ENCODE measurements at regions not wholly inside any gene's neighbourhood (a gene's known extent, or its start where the extent isn't known, plus 50 kb on each side); places are given as distances from the start of the nearest gene placed in this dataset.

GRCh38 chr6:137353842-137354397 lies 134.7 kb upstream of the IFNGR1 start:
- DNase-seq (ENCODE audit: low read depth) = no peak

DNA sequence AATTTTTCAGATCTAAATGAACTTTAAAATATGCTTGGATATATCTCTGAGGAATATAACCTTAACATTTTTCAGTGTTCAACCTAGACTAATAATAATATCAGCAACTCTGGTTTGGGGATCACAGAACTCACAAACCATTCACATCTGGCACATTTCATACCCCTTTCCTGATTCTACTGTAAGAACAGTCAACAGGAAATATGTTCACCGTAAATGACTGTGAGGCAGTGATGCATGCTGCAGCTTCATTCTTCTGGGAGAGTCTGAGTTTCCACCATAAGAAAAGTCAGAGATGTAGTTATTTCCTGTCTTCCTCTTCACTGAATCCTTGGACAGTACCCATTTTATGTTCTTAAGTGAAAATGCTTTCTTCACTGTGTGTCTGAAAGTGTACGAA lies 134.2 kb upstream of the IFNGR1 start:
- peak; percentile 17 for DNase-seq (ENCODE audit: low read depth)

- DNase-seq (ENCODE audit: low read depth) = no peak
These were observed 133.7 kb upstream of the IFNGR1 start for GRCh38 chr6:137352859-137353258.

DNA sequence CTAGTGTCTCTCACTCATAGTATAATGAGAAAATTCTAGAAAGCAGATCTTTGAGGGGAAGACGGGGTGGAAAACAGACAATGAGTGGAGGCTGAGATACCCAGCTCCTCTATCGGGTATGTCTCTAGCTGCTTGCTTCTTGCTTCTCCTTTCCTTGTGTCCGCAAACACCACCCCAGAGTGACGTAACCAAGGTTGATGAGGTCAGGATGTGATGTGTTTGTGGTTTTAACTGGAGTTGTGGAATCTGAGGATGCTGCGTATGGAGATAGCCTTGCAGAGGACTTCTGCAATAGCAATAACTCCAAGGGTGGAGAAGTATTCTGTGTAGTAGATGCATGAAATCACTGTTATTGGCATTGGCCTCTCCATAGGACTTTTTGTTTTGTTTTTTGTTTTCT lies 132.7 kb upstream of the IFNGR1 start:
- peak; percentile 48 for DNase-seq (ENCODE audit: low read depth)

DNA sequence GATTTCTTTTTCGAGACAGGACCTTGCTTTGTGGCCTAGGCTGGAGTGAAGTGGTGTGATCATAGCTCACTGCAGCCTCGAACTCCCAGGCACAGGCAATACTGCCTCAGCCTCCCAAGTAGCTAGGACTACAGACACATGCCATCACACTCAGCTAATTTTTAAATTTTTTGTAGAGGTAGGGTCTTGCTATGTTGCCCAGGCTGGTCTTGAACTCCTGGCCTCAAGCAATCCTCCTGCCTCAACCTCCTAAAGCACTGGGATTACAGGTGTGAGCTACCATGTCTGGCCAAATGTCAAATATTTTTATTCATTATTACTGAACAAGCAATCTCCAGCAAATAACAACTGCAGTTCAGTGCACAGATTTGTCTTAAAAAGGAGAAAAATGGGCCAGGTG lies 131.7 kb upstream of the IFNGR1 start:
- no peak for DNase-seq (ENCODE audit: low read depth)

DNA sequence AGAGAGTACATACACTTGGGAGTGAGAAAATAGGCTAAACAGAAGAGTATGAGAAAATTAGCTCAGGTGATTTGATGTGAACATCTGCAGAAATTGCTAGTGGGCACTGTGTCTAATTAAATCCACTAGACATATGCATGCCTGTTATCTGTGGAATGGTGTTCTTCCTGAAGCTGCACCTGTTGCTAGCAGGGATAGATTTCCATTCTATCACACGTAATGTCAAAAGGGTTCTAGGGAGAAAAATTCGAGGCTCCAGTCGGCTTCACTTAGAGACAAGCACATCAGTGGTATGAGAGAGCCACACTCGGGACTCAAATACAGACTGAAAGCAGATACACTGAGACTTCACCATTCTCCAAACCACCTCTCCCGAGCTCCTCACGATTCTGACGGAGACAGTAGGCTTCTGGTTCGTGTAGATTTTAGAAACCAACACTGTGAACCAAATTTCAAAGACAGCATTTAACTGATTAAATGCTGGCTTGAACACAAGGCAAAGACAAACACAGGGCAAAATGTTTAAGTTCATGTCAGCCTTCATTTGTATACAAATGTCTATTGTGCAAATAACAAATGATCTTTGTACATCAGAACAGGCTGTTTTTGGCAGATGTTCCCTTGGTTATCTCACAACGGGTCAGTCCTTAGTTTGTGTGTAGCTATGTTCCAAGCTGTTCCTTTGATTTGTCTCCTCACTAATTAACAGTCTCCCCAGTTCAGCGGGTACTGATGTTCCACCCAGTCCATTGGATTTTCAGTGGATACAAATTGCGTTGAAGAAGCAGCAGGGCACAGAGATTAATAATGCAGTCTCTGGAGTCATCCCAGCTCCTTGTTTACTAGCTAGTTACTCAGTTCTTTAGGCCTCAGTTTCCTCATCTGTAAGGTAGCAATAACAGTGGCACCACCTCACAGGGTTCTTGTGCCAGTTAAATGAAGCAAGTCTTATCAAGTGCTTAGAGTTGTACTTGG lies 131.0 kb upstream of the IFNGR1 start:
- no peak for DNase-seq (ENCODE audit: low read depth)

GRCh38 chr6:137348777-137349176 lies 129.6 kb upstream of the IFNGR1 start:
- DNase-seq (ENCODE audit: low read depth) = no peak

DNA sequence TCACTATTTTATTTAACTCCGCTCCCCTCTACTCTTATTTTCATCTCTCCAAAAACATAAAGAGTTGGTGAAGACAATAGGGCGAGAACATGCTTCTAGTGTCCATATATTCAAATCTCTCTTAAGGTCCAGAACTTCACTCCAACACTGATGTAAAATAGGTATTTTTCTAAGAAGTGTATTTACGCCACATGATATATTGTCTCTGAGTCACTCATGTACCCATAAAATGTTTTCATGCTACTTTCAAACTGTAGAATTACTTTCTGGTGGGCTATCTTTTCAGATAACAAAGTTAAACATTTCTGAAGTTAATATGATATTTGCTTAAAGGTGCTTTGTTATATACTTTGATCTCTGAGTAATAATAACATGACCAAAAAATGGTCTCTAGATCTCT lies 124.1 kb upstream of the IFNGR1 start:
- no peak for DNase-seq (ENCODE audit: low read depth)

- DNase-seq (ENCODE audit: low read depth) = no peak
These were observed 123.5 kb upstream of the IFNGR1 start for GRCh38 chr6:137342607-137343190.

- no peak for DNase-seq (ENCODE audit: low read depth)
These were observed 122.6 kb upstream of the IFNGR1 start for GRCh38 chr6:137341681-137342195.

GRCh38 chr6:137339929-137340559 lies 120.9 kb upstream of the IFNGR1 start:
- DNase-seq (ENCODE audit: low read depth) = no peak

DNA sequence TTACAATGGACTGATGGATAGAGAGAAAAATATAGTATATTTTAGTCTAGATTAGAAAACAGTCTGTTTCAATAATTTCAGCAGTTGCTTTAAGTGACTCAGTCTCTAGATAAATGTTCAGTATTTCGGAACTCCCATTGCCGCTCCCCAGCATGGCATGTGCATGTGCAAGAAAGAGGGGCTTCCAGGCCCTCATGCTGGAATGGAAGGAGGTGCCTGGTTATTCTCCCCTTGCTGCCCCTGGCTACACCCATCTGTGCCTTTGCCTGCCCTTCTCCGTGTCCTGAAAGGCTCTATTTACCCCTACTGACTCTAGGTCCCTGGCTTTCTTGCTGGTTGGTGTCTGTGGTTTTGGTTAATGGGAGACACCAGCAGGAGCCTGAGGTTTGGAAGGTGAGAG lies 115.7 kb upstream of the IFNGR1 start:
- no peak for DNase-seq (ENCODE audit: low read depth)

DNA sequence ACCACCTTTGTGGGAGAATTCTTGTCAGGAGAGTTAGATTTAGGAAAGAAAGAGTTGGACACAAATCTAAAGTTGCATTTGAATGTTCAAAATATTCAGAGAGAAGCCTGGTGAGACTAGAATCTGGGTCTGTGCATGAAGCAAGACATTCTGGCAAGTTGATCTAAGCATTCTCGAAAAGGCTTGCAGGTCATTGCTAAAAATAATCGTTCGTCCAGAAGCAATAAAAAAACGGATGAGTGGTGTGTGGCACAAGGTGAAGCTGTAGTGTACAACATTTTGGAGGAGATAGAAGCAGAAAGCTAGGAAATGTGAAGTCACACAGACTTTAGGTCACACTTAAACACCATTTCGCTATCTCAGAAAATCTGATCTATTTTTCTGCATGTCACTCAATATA lies 114.9 kb upstream of the IFNGR1 start:
- DNase-seq (ENCODE audit: low read depth) = no peak

GRCh38 chr6:137332637-137333280 lies 113.6 kb upstream of the IFNGR1 start:
- DNase-seq (ENCODE audit: low read depth) = no peak

DNA sequence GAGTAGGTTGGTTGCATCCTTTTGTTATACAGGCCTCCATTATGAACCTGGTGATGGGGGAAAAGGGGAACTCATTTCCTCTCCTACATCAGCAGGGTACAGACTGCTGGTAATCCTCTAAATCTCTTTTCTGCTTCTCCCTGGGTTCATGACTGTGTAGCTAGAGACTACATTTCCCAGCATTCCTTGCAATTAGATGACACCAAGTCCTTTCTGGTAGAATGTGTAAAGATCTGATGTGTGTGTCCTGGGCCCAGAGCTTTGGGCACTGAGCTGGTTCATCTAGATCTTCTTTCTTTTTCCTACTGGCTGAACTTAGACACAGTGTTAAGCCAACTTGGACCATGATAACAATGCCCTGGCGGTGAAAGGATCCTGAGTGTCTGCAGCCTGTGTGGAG lies 104.7 kb upstream of the IFNGR1 start:
- no peak for DNase-seq (ENCODE audit: low read depth)

DNA sequence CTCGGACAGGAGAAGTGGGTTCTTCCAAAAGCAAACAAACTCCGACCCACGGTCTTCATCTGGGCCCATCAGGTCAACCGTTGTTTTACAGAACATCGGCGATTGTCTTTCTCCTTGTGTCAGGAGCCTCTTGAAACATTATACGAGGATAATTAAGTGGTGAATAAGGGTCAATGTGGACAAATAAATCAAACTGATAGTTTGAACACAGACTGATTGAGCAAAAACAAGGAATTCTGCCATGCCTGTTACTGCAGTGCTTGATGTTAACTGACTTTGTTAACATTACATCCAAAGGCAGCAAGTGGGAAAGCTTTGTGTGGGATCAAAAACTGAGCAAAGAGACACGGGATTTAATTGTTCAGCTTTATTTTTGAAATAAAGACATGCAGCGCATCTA lies 101.1 kb upstream of the IFNGR1 start:
- DNase-seq (ENCODE audit: low read depth) = no peak

GRCh38 chr6:137316626-137317025 lies 97.4 kb upstream of the IFNGR1 start:
- DNase-seq (ENCODE audit: low read depth) = no peak

DNA sequence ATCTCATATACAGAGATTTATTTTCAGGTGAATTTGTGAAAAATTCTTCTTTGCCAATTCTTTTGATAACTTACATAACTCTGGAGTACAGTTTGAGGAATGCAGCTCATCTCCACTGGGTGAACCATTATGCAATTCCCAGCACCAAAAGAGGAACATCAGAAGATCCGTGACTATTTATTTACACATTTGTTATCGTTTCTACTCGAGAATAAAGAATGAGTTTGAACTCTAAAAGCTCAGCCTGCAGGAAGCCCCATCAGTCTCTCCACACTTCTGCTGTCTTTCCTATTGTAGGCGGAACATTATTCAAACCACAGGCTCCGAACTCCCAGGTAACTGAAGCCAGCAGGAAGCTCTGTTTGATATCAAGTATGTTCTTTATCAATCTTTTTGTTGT lies 95.9 kb upstream of the IFNGR1 start:
- no peak for DNase-seq (ENCODE audit: low read depth)

- DNase-seq (ENCODE audit: low read depth) = peak; percentile 72
These were observed 95.0 kb upstream of the IFNGR1 start for GRCh38 chr6:137313928-137314855.

GRCh38 chr6:137313211-137313610 lies 94.0 kb upstream of the IFNGR1 start:
- DNase-seq (ENCODE audit: low read depth) = no peak

DNA sequence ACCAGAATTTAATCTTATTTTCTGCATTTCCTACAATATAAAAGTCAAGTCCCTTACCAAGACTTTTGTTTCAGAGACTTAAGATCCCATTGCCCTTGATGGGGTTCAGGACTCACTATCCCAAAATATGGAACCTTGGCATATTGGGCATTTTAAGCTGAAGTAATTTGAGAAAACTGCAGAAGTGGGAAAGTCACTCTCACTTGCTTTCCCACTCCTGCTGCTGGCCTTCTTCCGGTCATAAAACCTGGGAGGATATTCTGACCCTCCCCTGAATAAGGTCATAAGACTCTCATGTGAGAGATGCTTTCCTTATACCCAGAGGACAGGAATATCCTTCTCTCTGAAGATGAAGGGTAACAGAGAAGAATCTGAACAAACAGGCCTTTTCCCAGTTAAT lies 92.8 kb upstream of the IFNGR1 start:
- DNase-seq (ENCODE audit: low read depth) = no peak
